Erythroblast (primary cell): ENCODE measurements at regions not wholly inside any gene's neighbourhood (a gene's known extent, or its start where the extent isn't known, plus 50 kb on each side); places are given as distances from the start of the nearest gene placed in this dataset.

Experiments used
- GATA1 ChIP-seq: IDR thresholded peaks from 2 replicates; pipeline ENCODE4 v1.6.1; 2011; ENCODE audit warnings: low read depth, mild to moderate bottlenecking, control low read depth, low read length, moderate library complexity
- POLR2A ChIP-seq: IDR thresholded peaks from 2 replicates; pipeline ENCODE4 v1.6.1; 2011; ENCODE audit warnings: mild to moderate bottlenecking, low read length

DNA sequence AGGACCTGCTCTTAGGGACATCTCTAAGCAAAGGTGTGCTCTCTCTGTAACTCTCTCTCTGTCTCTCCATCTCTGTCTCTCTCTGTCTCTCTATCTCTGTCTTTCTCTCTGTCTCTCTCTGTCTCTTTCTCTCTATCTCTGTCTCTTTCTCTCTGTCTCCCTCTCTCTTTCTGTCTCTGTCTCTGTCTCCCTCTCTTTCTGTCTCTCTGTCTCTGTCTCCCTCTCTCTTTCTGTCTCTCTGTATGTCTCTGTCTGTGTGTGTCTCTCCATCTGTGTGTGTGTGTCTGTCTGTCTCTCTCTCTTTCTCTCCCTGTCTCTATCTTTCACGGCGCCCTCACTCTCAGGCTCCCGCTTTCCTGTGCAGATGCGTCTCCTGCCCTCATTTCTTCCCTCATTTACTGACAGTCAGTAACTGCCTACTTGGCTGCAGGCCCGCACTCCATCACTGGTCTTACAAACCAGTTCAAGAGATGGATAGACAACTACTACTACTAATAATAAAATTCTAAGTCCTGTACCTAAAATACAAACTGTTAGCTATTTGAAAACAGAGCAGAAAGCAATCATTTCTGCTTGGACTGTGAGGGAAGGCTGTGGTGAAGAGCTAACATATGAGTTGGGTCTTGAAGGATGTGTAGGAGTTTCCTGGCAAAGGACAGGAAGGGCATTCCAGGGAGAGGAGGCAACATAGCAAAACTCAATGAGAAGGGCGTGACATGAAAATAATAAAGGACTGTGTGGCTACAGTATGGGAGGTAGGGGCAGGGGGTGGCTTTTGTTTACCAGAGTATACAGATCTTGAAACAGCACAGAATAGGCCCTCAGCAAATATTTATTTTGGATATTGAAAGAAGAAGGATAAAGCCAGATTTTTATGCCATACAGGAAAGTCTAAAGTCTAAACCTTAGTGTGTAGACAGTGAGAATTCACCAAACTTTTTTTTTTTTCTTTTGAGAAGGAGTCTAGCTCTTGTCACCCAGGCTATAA, 67.8 kb upstream of the TAB2 start:
- TF ChIP-seq GATA1 (no peak), POLR2A (no peak)
